ENCODE measurements at regions not wholly inside any gene's neighbourhood (a gene's known extent, or its start where the extent isn't known, plus 50 kb on each side); places are given as distances from the start of the nearest gene placed in this dataset.

- no peak for TF ChIP-seq RXRA (IDR thresholded peaks at IDR 0.05; ENCODE audit: insufficient read depth, low read depth, low read length)
- no peak for TF ChIP-seq SP2 (IDR thresholded peaks at IDR 0.05; ENCODE audit: low read length)
- TF ChIP-seq KDM4A (IDR thresholded peaks at IDR 0.05; ENCODE audit: low read depth, low read length, severe bottlenecking), result no peak
Measured at GRCh38 chr2:193965263-193965662, 1691.8 kb upstream of the SLC39A10 start (continued).
